HG02852 (cell line): ENCODE measurements at regions not wholly inside any gene's neighbourhood (a gene's known extent, or its start where the extent isn't known, plus 50 kb on each side); places are given as distances from the start of the nearest gene placed in this dataset.

ENCODE experiments used
- ATAC-seq: cut with Tn5 transposase; IDR thresholded peaks from one replicate; pipeline ENCODE4 v1.9.1; 2021; ENCODE audit warnings: mild to moderate bottlenecking, moderate library complexity; ENCODE audit not compliant: unreplicated experiment

DNA sequence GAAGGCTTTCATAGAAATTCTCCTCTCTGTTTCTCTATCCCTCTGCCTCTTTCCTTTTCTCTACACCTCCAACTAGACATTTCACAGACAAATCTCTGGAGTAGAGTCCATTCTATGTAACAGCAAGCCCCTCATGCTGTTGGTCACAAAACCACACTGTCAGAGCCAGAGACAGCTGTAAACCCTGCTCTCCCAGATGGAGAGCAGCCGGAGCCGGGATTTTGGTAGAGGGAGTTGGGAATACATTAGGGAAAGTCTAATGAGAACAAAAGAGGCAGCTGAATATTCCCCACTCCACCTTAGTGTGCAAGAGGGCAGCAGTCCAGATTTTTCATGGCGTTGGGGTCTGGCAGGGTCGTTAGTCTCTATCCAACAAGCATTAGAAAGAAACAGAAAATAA is 68.3 kb upstream of the EDN1 start:
- no peak for ATAC-seq

- ATAC-seq: no peak
Measured at GRCh38 chr6:12222405-12223366, 67.5 kb upstream of the EDN1 start.

DNA sequence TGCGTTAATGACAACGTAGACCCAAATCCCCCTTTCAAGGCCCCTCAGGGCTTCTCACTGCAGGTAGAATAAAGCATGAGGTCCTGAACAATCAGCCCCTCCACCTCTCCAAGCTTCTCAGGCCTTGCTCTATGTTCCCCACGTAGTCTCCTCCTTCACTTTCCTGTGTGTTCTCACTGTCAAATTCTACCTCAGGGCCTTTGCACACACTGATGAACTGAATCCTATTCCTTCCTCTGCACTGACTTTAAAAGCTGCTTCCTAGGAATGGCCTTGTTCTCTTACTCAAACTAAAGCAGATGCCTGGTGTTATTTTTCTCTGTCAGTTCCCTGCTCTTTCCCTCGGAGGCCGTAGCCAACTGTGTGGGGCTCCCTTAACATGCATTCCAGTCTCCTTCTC is 66.8 kb upstream of the EDN1 start:
- ATAC-seq: no peak

GRCh38 chr6:12224251-12224650 is 65.9 kb upstream of the EDN1 start:
- ATAC-seq: no peak

DNA sequence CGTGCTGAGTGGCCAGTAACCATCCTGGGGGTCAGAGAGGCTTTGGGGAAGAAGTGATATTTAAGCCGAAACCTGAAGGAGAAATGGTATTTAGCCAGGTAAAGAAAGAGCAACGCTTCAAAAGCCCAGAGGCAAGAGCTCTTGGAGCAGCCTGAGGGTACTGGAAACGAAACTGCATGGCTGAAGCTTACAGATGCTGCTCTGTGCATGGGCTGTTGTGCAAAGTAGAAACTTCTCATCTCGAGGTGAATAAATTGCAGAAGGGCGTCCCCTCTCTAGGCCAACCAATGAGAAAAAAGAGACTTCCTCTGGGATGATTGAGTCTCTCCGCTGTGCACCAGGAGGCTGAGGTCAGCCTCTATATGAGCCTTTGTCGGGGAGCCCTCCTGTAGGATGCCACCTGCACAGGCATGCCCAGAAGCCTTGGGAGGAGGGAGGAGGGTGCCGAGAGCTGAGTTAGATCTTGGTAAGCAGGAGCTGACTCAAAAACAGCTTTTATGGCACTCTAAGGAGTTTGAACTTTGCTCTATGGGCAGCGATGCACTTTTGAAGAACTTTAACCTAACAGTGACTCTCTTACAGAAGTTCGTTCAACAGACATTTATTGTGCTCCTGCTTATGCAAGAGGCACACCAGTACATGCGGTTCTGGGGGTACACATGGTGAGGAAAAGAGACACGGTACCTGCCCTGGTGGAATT is 61.6 kb upstream of the EDN1 start:
- ATAC-seq: no peak

DNA sequence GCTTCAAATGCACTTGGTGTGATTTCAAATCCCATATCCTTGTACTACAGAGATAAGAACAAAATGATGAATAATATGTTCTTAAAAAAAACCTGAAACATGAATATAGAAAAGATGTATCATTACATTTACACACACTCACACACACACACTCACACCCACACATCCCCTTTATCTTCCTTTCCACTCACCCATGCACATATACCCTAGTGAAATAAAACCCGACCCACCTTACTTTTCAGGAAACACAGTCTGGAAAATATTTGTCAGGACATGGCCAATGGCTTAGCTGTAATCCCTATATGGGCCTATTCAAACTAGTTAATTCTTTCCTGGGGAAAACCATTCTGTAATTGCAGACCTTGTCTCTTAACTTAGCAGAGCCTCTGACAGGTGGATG is 60.8 kb upstream of the EDN1 start:
- no peak for ATAC-seq

DNA sequence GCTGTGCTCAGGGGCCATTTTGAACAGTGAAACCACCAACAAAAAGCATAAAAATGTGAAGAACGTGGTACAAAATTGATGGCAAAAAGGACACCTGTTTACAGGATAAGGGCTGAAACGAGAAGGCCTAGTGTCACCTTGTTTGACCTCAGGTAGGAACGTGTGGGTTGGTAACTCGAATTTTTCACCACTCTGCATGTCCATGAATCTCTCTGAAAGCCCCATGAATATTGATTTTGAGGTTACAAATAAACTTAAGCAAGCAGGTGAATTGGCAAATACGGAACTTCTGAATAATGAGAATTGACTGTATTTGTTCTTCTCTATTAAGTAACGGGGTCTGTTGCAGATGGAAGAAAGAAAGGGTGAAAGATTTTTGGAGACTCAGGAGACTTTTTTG is 59.6 kb upstream of the EDN1 start:
- ATAC-seq: no peak

DNA sequence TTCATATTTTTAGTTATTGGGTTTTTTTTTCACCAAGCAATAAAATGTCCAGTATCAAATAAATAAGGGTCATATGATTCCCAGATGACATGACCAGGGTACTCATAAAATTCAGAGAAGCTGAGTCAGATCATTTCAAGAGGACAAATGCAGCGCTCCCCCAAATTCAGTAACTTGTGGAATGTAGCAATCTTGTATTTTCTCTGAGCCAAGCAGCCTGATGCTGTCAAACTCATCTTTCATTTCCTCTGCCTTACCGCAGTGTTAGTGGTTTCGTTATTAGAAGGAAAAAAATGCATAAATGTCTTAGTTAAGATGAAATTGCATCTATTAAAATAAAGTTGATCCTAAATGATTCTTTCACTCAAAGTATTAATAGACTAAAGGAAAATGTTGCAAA is 57.8 kb upstream of the EDN1 start:
- ATAC-seq: no peak

GRCh38 chr6:12232821-12233220 is 57.3 kb upstream of the EDN1 start:
- ATAC-seq: no peak

DNA sequence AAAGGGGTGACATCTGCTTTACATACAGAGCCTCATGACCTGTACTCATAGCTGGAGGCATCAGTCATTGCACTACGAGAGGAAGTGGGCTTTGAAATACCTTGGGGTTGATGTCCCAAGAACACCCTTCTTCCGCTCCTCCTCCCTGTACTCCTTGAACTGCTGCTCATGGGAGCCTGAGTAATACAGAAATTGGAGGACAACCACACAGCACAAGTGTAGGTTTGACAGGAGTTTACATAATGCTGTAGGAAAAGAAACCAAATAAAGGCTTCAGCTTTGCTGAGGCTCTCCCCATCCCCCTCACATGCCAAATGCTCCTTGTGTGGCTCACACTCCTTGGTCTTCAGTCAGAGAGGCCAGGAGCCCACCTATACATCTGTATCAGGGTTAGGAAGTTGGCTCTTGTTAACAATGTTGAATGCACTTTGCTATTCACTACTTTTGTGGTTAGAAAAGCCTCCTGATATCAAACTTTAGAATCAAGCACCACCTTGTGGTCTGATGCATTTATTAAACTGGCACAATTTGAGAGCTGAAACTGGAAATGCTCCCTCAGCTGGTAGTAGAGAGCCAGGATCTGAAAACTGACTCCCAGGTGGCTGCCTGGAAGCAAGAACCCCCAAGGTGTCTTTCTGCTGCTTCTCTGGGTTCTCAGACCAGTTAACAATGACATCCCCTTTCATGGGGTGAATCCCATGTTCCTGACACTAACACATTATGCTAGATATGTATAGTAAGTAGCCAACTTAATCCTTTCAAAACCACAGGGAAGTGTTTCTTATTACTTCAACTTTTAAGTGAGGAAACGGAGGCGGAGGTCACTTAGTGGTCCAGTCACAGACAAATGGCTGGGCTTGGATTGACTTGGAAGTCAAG is 56.2 kb upstream of the EDN1 start:
- ATAC-seq: peak; percentile 48

GRCh38 chr6:12235341-12235740 is 54.8 kb upstream of the EDN1 start:
- no peak for ATAC-seq

GRCh38 chr6:12238219-12238618 is 51.9 kb upstream of the EDN1 start:
- ATAC-seq: no peak
